GM12864 (cell line): ENCODE measurements at regions not wholly inside any gene's neighbourhood (a gene's known extent, or its start where the extent isn't known, plus 50 kb on each side); places are given as distances from the start of the nearest gene placed in this dataset.

Experiments used
- DNase-seq: peaks from one replicate; pipeline ENCODE4 v3.0.0-alpha.2; 2011; ENCODE audit warnings: low read depth
- H3K4me3 ChIP-seq: 2 replicates; pipeline ENCODE4 v1.5.1; 2011; ENCODE audit warnings: mild to moderate bottlenecking, low read depth, low read length, control low read depth
- TF ChIP-seq, protein P1 (sequence below): IDR thresholded peaks from 2 replicates; pipeline ENCODE4 v1.5.1; 2011; ENCODE audit warnings: low read depth, mild to moderate bottlenecking, moderate library complexity, low read length, control low read depth, inconsistent platforms; ENCODE audit errors: missing control alignments

DNA sequence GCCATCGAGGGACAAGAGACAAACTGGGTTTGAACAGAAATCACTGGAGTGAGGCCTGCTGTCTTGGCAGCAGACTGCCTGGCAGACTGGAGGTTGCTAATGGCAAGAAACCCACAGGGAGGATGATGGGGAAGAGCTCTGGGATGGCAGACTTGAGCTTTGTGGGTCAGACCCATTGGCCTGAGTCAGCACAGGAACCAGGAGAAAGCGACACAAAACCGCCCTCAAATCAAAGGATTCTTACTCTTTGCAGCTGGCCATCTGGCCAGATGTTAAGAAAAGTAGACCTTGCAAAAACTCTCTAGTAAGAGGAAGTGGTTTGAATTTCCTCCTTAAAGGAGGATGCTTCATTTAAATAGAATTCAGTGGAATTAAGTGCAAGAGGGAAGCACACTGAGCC is 195.2 kb upstream of the JUN start:
- H3K4me3 ChIP-seq = no peak overlapping the region
- no peak for DNase-seq
- TF ChIP-seq, protein P1, sequence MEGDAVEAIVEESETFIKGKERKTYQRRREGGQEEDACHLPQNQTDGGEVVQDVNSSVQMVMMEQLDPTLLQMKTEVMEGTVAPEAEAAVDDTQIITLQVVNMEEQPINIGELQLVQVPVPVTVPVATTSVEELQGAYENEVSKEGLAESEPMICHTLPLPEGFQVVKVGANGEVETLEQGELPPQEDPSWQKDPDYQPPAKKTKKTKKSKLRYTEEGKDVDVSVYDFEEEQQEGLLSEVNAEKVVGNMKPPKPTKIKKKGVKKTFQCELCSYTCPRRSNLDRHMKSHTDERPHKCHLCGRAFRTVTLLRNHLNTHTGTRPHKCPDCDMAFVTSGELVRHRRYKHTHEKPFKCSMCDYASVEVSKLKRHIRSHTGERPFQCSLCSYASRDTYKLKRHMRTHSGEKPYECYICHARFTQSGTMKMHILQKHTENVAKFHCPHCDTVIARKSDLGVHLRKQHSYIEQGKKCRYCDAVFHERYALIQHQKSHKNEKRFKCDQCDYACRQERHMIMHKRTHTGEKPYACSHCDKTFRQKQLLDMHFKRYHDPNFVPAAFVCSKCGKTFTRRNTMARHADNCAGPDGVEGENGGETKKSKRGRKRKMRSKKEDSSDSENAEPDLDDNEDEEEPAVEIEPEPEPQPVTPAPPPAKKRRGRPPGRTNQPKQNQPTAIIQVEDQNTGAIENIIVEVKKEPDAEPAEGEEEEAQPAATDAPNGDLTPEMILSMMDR = no peak

DNA sequence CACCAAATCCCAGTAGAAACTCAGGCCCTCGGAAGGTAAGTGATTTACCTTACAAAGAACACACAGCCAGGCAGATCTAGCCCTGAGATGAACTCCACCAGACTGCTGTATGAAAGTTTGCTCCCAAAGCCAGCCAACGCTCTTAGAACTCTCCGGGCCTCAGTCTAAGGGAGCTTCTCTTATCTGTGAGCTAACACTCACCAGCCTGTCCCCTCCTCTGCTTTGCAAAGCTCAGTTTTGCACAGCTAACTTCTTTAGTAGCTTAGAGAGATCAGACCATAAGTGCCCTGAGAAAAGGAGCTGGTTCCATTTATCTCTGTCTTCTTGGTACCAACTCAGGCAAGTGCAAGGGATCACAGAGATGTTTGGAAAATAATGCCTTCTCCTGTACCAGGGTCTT is 195.8 kb upstream of the JUN start:
- no peak overlapping the region for H3K4me3 ChIP-seq
- TF ChIP-seq, protein P1 = no peak
- no peak for DNase-seq

DNA sequence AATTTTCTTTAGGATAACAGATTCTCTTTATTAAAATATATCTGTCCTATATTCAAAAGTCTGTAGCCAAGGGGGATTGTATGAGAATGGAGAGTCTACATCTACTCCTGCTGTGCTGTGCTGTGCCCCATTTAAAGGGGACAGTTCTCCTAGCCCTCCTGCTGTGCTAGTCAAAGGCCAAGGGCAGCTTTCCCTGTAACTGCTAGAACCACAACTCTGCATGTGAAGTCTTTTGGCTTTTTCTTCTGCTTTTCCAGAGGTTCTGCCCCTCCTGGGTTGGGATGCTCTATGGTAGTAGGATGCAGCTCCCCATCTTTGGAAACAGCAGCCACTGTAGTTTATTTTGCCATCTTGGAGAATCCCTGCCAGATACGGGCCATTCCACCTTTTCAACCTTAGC is 197.5 kb upstream of the JUN start:
- DNase-seq = no peak
- no peak overlapping the region for H3K4me3 ChIP-seq
- TF ChIP-seq, protein P1 = no peak

DNA sequence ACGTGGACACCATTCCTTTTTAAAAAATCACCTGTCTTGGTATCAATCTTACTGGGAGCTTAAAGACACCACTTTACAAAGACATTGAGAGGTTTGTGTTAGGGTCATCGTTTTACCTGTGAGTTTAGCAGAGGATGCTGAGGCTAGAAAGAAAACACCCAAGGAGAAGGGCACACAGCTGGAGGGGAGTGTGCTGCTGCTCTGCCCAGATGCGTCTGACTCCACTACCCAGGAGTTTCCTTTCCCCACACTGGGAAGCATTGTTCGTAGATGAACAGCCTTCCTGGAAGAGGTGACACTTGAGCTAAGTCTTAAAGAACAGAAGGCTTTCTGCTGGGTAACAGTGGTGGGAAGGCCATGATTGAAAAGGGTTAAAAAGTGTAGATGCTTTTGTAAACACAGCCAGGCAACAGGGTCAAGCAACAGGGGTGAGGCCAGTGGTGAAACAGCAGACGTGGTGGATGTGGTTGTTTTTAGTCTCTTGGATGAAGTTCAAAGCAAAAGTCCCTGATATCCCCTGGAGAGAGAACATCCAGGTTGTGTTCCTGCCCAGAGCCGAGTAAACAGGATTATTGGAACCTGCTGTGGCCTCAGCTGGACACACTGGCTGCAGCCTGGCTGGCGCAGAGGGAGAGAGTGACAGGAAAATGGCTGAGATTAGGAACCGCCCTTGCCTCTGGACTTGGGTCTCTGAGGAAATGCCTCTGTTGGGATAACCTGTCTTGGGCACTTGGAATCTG is 198.6 kb upstream of the JUN start:
- DNase-seq = no peak
- TF ChIP-seq, protein P1 = no peak
- no peak overlapping the region for H3K4me3 ChIP-seq

DNA sequence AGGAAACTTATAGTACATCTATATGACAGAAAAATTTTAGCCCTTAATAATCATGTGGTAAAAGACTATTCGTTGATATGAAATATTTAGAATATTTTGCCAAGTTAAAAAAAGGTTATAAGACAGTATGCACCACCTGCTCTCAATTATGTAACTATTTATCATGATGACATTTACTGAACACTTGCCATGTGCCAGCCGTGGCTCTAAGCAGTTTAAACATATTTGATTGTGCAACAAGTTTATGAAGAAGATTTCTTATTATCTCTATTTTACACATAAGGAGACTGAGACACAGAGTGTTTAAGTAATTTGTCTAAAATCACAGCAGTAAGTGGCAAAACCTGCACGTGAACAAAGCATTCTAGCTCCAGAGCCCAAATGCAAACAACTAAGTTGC is 199.3 kb upstream of the JUN start:
- no peak overlapping the region for H3K4me3 ChIP-seq
- no peak for DNase-seq
- TF ChIP-seq, protein P1 = no peak

DNA sequence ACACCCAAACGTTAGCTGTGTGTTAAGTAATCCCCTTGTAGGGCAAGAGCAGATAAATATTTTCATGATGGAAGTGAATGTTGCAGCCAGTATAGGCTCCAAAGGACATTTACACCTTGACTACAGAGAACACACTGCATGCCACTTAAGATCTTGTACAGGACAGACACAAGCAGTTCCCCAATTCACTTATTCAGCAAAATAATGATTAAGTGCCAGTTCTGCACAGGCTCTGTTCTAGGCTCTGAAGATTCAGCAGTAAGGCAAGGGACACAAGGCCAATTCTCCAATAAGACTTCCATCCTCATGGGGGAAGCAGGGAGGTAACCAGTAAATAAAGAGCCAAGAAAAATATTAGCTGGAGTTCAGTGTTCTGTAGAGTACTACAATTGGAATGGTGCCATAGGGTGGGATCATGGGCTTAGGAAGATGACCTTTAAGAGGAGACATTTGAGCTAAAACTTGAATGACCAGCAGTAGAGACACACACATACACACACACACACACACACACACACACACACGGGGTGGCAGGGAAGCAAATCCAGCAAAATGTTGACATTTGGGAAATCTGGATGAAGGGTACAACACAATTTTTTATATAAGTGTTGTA is 199.9 kb upstream of the JUN start:
- DNase-seq = no peak
- no peak overlapping the region for H3K4me3 ChIP-seq
- TF ChIP-seq, protein P1 = no peak
